Breast epithelium (tissue), 4 donors: ENCODE measurements at regions not wholly inside any gene's neighbourhood (a gene's known extent, or its start where the extent isn't known, plus 50 kb on each side); places are given as distances from the start of the nearest gene placed in this dataset.

ENCODE experiments used
- DNase-seq, 2 donors: peaks; one replicate each; pipeline ENCODE4 v3.0.0-alpha.2; 2019; ENCODE audit warnings: low spot score in 2 of 2
- H3K27ac ChIP-seq, 2 donors: fragments of 200-600 bp; sonication (generic) in 1 of 2; one replicate each; pipeline ENCODE4 v1.5.1; 2016 to 2019; ENCODE audit warnings: mild to moderate bottlenecking in 1 of 2
- H3K27me3 ChIP-seq, 2 donors: fragments of 200-600 bp; sonication (generic) in 1 of 2; one replicate each; pipeline versions ENCODE4 v1.5.1 to v1.6.0; 2017 to 2019; ENCODE audit warnings: control low read depth in 1 of 2, mild to moderate bottlenecking in 1 of 2
- H3K36me3 ChIP-seq: fragments of 200-600 bp; one replicate; pipeline ENCODE4 v1.5.1; 2019
- H3K4me1 ChIP-seq, 2 donors: fragments of 200-600 bp; sonication (generic); one replicate each; pipeline ENCODE4 v1.5.1; 2016 to 2019; ENCODE audit warnings: control low read depth in 1 of 2
- H3K4me3 ChIP-seq, 3 donors: fragments of 200-600 bp; sonication (generic); 1 replicate in 2 of 3; 2 replicates in 1 of 3; pipeline ENCODE4 v1.5.1; 2016 to 2019; ENCODE audit warnings: mild to moderate bottlenecking in 3 of 3, moderate library complexity in 2 of 3
- H3K9me3 ChIP-seq, 2 donors: fragments of 200-600 bp; sonication (generic) in 1 of 2; one replicate each; pipeline ENCODE4 v1.5.1; 2016 to 2019; ENCODE audit warnings: control low read depth in 1 of 2
- POLR2A ChIP-seq: fragments of 450-650 bp; IDR thresholded peaks from one replicate; pipeline ENCODE4 v1.6.1; 2016; ENCODE audit warnings: antibody characterized with exemption, mild to moderate bottlenecking, moderate library complexity
- POLR2AphosphoS5 ChIP-seq, 3 donors: sonication (generic); formaldehyde crosslinking; IDR thresholded peaks; one replicate each; pipeline ENCODE4 v1.6.1; 2017; ENCODE audit warnings: antibody characterized with exemption in 3 of 3
- intact Hi-C: fragments of 100-400 bp; cut with DNase I; formaldehyde crosslinking; loops from one replicate; pipeline ENCODE4 v1.15.1; 2023; ENCODE audit warnings: low total_unique reads
- TF ChIP-seq, protein P1 (sequence below), 3 donors: fragments of 450-650 bp; IDR thresholded peaks; one replicate each; pipeline ENCODE4 v1.5.1; 2016 to 2017; ENCODE audit warnings: antibody characterized with exemption in 3 of 3, mild to moderate bottlenecking in 3 of 3, moderate library complexity in 3 of 3

- no peak for DNase-seq
- TF ChIP-seq, protein P1, sequence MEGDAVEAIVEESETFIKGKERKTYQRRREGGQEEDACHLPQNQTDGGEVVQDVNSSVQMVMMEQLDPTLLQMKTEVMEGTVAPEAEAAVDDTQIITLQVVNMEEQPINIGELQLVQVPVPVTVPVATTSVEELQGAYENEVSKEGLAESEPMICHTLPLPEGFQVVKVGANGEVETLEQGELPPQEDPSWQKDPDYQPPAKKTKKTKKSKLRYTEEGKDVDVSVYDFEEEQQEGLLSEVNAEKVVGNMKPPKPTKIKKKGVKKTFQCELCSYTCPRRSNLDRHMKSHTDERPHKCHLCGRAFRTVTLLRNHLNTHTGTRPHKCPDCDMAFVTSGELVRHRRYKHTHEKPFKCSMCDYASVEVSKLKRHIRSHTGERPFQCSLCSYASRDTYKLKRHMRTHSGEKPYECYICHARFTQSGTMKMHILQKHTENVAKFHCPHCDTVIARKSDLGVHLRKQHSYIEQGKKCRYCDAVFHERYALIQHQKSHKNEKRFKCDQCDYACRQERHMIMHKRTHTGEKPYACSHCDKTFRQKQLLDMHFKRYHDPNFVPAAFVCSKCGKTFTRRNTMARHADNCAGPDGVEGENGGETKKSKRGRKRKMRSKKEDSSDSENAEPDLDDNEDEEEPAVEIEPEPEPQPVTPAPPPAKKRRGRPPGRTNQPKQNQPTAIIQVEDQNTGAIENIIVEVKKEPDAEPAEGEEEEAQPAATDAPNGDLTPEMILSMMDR (IDR thresholded peaks at IDR 0.05), result no peak
- no peak for TF ChIP-seq POLR2AphosphoS5 (IDR thresholded peaks at IDR 0.05)
- no peak for TF ChIP-seq POLR2A
- no peak overlapping the region for H3K4me3 ChIP-seq
- no peaks in the 10 kb centered on the region for H3K27me3 ChIP-seq
- H3K36me3 ChIP-seq, result no peaks in the 10 kb centered on the region
- no peaks in the 10 kb centered on the region for H3K4me1 ChIP-seq
- intact Hi-C loops, result no loop called here
- no peaks in the 10 kb centered on the region for H3K9me3 ChIP-seq
- H3K27ac ChIP-seq, result no peak overlapping the region
Observed at GRCh38 chr10:60443346-60443745, 53.7 kb upstream of the ANK3 start.

- intact Hi-C loops, result no loop called here
- no peaks in the 10 kb centered on the region for H3K27me3 ChIP-seq
- H3K9me3 ChIP-seq, result no peaks in the 10 kb centered on the region
- no peak overlapping the region for H3K27ac ChIP-seq
- no peaks in the 10 kb centered on the region for H3K36me3 ChIP-seq
- H3K4me3 ChIP-seq, result no peak overlapping the region
- DNase-seq, result no peak
- no peaks in the 10 kb centered on the region for H3K4me1 ChIP-seq
- no peak for TF ChIP-seq POLR2A
- TF ChIP-seq POLR2AphosphoS5 (IDR thresholded peaks at IDR 0.05), result no peak
- TF ChIP-seq, protein P1 (IDR thresholded peaks at IDR 0.05), result no peak
Observed at GRCh38 chr10:60441515-60441914, 51.8 kb upstream of the ANK3 start.

DNA sequence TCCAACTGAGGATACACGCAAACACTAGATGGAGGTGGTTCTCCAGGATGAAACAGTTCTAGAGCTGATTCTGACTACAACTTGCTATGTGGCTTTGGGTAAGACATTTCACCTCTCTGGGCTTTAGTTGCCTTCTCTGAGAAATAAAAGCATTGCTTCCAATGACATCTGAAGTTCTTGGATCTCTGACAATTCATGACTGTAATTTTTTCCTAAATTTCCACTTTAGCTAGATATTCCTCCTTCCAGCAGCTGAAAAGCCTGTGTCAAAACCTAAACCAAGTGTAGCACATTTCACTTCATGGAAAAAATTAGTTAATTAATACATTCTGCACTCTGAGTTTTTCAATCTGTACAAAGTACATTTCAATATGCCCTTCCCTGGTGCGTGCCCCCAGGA, 50.0 kb upstream of the ANK3 start:
- Histone ChIP-seq H3K9me3 (no peaks in the 10 kb centered on the region), H3K27me3 (no peaks in the 10 kb centered on the region), H3K4me3 (no peak overlapping the region), H3K27ac (no peak overlapping the region), H3K36me3 (no peaks in the 10 kb centered on the region), H3K4me1 (no peaks in the 10 kb centered on the region)
- intact Hi-C loops, result no loop called here
- no peak for DNase-seq
- TF ChIP-seq POLR2A (no peak), POLR2AphosphoS5 (IDR thresholded peaks at IDR 0.05) (no peak)
- TF ChIP-seq, protein P1 (IDR thresholded peaks at IDR 0.05), result no peak
